ENCODE measurements at regions not wholly inside any gene's neighbourhood (a gene's known extent, or its start where the extent isn't known, plus 50 kb on each side); places are given as distances from the start of the nearest gene placed in this dataset.

GRCh38 chr3:182305881-182306665 lies 487.2 kb upstream of the ATP11B start:
- H3K27ac ChIP-seq: no peak overlapping the region
- TF ChIP-seq ZFX (IDR thresholded peaks at IDR 0.05): no peak
- no peak for TF ChIP-seq CTCF (conservative IDR thresholded peaks at IDR 0.05)

GRCh38 chr3:182308328-182308727 lies 485.0 kb upstream of the ATP11B start:
- TF ChIP-seq CTCF (conservative IDR thresholded peaks at IDR 0.05): no peak
- no peak for TF ChIP-seq ZFX (IDR thresholded peaks at IDR 0.05)
- H3K27ac ChIP-seq: no peak overlapping the region

- H3K27ac ChIP-seq: no peak overlapping the region
- no peak for TF ChIP-seq CTCF (conservative IDR thresholded peaks at IDR 0.05)
- no peak for TF ChIP-seq ZFX (IDR thresholded peaks at IDR 0.05)
Observed at GRCh38 chr3:182309120-182309519, 484.2 kb upstream of the ATP11B start.

GRCh38 chr3:182315313-182315712 lies 478.0 kb upstream of the ATP11B start:
- no peak overlapping the region for H3K27ac ChIP-seq
- TF ChIP-seq ZFX (IDR thresholded peaks at IDR 0.05) (no peak), CTCF (conservative IDR thresholded peaks at IDR 0.05) (no peak)

GRCh38 chr3:182323126-182323700 lies 470.1 kb upstream of the ATP11B start:
- no peak overlapping the region for H3K27ac ChIP-seq
- TF ChIP-seq ZFX (IDR thresholded peaks at IDR 0.05) (no peak), CTCF (conservative IDR thresholded peaks at IDR 0.05) (no peak)

DNA sequence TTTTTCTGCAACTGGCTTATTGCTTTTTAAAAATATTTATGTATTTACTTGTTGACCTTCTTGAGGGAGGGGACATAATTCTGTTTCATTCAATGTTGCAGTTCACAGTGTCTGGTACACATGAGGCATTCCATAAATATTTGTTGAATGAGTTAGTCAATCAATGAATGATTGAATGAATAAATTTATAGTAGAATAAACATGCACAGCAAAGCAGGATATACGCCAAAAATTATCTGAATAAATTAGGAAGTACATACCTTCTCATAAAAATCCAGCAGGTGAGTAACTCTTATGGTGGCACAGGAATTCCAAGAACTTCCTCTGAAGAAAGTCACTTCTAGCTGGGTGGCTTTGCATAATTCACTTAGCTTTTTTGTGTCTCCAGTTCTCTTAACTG lies 469.4 kb upstream of the ATP11B start:
- no peak overlapping the region for H3K27ac ChIP-seq
- TF ChIP-seq CTCF (conservative IDR thresholded peaks at IDR 0.05) (no peak), ZFX (IDR thresholded peaks at IDR 0.05) (no peak)

DNA sequence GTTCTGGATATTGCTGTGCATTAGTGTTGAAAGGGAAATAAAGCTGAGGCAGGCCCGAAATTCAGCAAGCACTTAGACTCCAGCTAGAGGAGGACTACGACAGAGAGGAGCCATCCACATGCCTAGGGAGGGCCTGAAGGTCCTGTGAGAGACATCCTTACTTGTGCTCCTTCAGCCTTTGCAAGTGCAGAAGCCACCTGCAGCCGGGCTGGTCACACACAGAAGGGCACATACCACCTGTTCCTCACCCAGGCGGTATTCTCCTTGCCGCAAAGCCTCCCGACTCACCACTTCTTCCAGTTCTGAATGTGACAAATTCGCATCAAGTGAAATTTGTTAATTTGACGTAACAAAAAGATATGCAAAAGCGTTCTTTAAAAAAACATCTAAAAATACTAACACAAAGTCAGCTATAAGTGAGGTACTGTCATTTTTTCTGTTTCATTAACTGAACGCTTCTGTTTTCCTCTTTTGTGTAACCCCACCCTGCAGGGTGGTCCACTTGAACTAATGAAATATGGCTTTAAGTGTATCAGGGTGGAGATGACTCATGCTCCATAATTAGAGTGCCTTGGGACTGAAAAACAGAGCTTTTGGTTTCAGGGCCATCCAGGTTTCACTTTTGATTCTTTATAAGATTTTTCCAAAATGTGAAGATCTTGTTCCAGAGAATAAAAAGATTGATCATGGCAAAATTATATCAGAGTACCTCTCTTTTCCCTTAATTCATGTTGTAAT lies 467.9 kb upstream of the ATP11B start:
- H3K27ac ChIP-seq: no peak overlapping the region

More for the DNA sequence above, 467.9 kb upstream of the ATP11B start:
- TF ChIP-seq CTCF (conservative IDR thresholded peaks at IDR 0.05): no peak
- no peak for TF ChIP-seq ZFX (IDR thresholded peaks at IDR 0.05)

Measured in C4-2B (cell line).